HEK293 (cell line): ENCODE measurements at regions not wholly inside any gene's neighbourhood (a gene's known extent, or its start where the extent isn't known, plus 50 kb on each side); places are given as distances from the start of the nearest gene placed in this dataset.

Experiments
- CTCF ChIA-PET: fragments of 350-600 bp; formaldehyde crosslinking; extraction: SDS; loops from one replicate; lab custom pipeline; 2021; ENCODE audit warnings: antibody characterized with exemption; lab: Yijun Ruan, JAX
- POLR2A ChIA-PET: fragments of 300-600 bp; formaldehyde crosslinking; extraction: SDS; loops from one replicate; lab custom pipeline; 2020; ENCODE audit warnings: antibody characterized with exemption, inconsistent platforms; lab: Yijun Ruan, JAX
- H3K27ac ChIP-seq: fragments of 200-500 bp; sonication (Bioruptor generic); 2 replicates; pipeline ENCODE4 v1.5.1; 2014; ENCODE audit warnings: low read depth, low read length, control low read depth, inconsistent platforms; ENCODE audit errors: extremely low read depth
- H3K36me3 ChIP-seq, 2 experiments: fragments of 200-500 bp in 1 of 2; sonication (Bioruptor generic) in 1 of 2; 1 replicate in 1 of 2; 2 replicates in 1 of 2; pipeline ENCODE4 v1.5.1; 2014 to 2017; ENCODE audit warnings: inconsistent platforms in 2 of 2, low read length in 2 of 2; ENCODE audit not compliant: control insufficient read depth in 2 of 2, insufficient read depth in 1 of 2
- H3K4me1 ChIP-seq: fragments of 200-500 bp; sonication (Bioruptor generic); 2 replicates; pipeline ENCODE4 v1.5.1; 2014; ENCODE audit warnings: mild to moderate bottlenecking, low read length, inconsistent platforms; ENCODE audit not compliant: control insufficient read depth, insufficient read depth
- H3K4me3 ChIP-seq: 2 replicates; pipeline ENCODE4 v1.5.1; 2011; ENCODE audit warnings: low read depth, mild to moderate bottlenecking, control low read depth, low read length, moderate library complexity
- H3K9me3 ChIP-seq: fragments of 200-500 bp; sonication (Bioruptor generic); 2 replicates; pipeline ENCODE4 v1.5.1; 2014; ENCODE audit warnings: low read depth, low read length, inconsistent platforms; ENCODE audit not compliant: control insufficient read depth, insufficient read depth
- ATF2 ChIP-seq: fragments of 450-650 bp; formaldehyde crosslinking; IDR thresholded peaks from 2 replicates; pipeline ENCODE4 v1.5.1; 2016; ENCODE audit warnings: missing biosample characterization, missing genetic modification characterization, low read depth
- HOXD13 ChIP-seq: sonication (generic); formaldehyde crosslinking; IDR thresholded peaks from 2 replicates; pipeline ENCODE4 v1.8.0; 2022; ENCODE audit warnings: missing genetic modification reagents, borderline replicate concordance
- KLF10 ChIP-seq: fragments of 450-650 bp; IDR thresholded peaks from 2 replicates; pipeline ENCODE4 v1.5.1; 2018; ENCODE audit warnings: missing biosample characterization, mild to moderate bottlenecking, missing genetic modification characterization
- KLF16 ChIP-seq: fragments of 450-650 bp; formaldehyde crosslinking; IDR thresholded peaks from 2 replicates; pipeline ENCODE4 v1.5.1; 2017; ENCODE audit warnings: missing biosample characterization, missing genetic modification characterization
- SP2 ChIP-seq: fragments of 450-650 bp; formaldehyde crosslinking; IDR thresholded peaks from 2 replicates; pipeline ENCODE4 v1.5.1; 2016; ENCODE audit warnings: missing biosample characterization, missing genetic modification characterization
- ZBTB11 ChIP-seq: fragments of 450-650 bp; formaldehyde crosslinking; conservative IDR thresholded peaks from 2 replicates; pipeline ENCODE4 v1.5.1; 2016; ENCODE audit warnings: low read depth, missing biosample characterization, missing genetic modification characterization
- ZBTB21 ChIP-seq: fragments of 450-650 bp; formaldehyde crosslinking; IDR thresholded peaks from 2 replicates; pipeline ENCODE4 v1.5.1; 2017; ENCODE audit warnings: missing biosample characterization, missing genetic modification characterization
- ZNF146 ChIP-seq: fragments of 450-650 bp; formaldehyde crosslinking; IDR thresholded peaks from 2 replicates; pipeline ENCODE4 v1.5.1; 2016; ENCODE audit warnings: missing biosample characterization, missing genetic modification characterization
- ZNF214 ChIP-seq: fragments of 450-650 bp; formaldehyde crosslinking; IDR thresholded peaks from 2 replicates; pipeline ENCODE4 v1.5.1; 2017; ENCODE audit warnings: missing biosample characterization, mild to moderate bottlenecking, missing genetic modification characterization, borderline replicate concordance
- ZNF23 ChIP-seq: fragments of 450-650 bp; formaldehyde crosslinking; IDR thresholded peaks from 2 replicates; pipeline ENCODE4 v1.5.1; 2016; ENCODE audit warnings: missing biosample characterization, missing genetic modification characterization, borderline replicate concordance
- ZNF324 ChIP-seq: fragments of 450-650 bp; formaldehyde crosslinking; IDR thresholded peaks from 2 replicates; pipeline ENCODE4 v1.5.1; 2016; ENCODE audit warnings: missing biosample characterization, missing genetic modification characterization
- ZNF529 ChIP-seq: fragments of 450-650 bp; formaldehyde crosslinking; IDR thresholded peaks from 2 replicates; pipeline ENCODE4 v1.5.1; 2017; ENCODE audit warnings: missing genetic modification characterization, missing biosample characterization; ENCODE audit not compliant: insufficient replicate concordance
- ZNF610 ChIP-seq: fragments of 450-650 bp; formaldehyde crosslinking; IDR thresholded peaks from 2 replicates; pipeline ENCODE4 v1.5.1; 2016; ENCODE audit warnings: missing biosample characterization, missing genetic modification characterization, borderline replicate concordance
- ZNF76 ChIP-seq: fragments of 450-650 bp; formaldehyde crosslinking; IDR thresholded peaks from 2 replicates; pipeline ENCODE4; 2016; ENCODE audit warnings: low read depth, missing biosample characterization, missing genetic modification characterization, borderline replicate concordance
- ZSCAN23 ChIP-seq: fragments of 450-650 bp; formaldehyde crosslinking; IDR thresholded peaks from 2 replicates; pipeline ENCODE4 v1.5.1; 2016; ENCODE audit warnings: missing biosample characterization, missing genetic modification characterization
- TF ChIP-seq, protein P1 (sequence below): fragments of 450-650 bp; formaldehyde crosslinking; IDR thresholded peaks from 2 replicates; pipeline ENCODE4 v1.5.0; 2017; ENCODE audit warnings: missing biosample characterization, missing genetic modification characterization, borderline replicate concordance
- TF ChIP-seq, protein P2 (sequence below): sonication (generic); formaldehyde crosslinking; IDR thresholded peaks from 2 replicates; pipeline ENCODE4 v1.8.1; 2022; ENCODE audit warnings: mild to moderate bottlenecking, moderate library complexity, missing genetic modification reagents
- TF ChIP-seq, protein P3 (sequence below): fragments of 450-650 bp; IDR thresholded peaks from 2 replicates; pipeline ENCODE4 v1.5.1; 2018; ENCODE audit warnings: missing biosample characterization, mild to moderate bottlenecking, missing genetic modification characterization

DNA sequence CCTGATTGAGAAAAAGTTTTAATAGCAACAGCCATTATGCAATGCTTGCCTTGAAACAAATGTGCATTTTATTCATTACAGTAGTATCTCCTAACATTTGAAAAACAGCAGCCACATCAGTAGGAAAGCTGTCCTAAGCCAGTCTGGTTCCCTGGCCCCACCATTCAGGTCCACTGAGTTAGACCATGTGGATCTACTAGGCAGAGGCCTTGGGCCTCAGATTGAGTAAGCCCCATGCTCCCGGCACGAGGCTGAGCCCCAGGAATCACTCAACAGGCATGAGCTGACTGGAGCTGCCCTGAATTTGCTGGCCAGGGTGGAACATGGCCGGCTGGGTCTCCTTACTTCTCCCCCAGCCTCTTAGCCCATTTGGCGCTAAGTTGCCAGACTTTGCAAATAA is 103.4 kb downstream of the ZFP36L2 start:
- H3K9me3 ChIP-seq = no peaks in the 10 kb centered on the region
- POLR2A ChIA-PET = no interaction called here
- H3K27ac ChIP-seq = no peak overlapping the region
- no peak overlapping the region for H3K4me3 ChIP-seq
- no peaks in the 10 kb centered on the region for H3K36me3 ChIP-seq
- CTCF ChIA-PET = interaction anchor here (0.6 kb wide), 1 partner anchor 8 kb away, joined by 3 read pairs; no protein-coding TSS in a partner anchor
- H3K4me1 ChIP-seq = no peaks in the 10 kb centered on the region
- TF ChIP-seq ZSCAN23 (tag by site-specific recombination) (no peak), ZBTB11 (tag by site-specific recombination) (no peak), ZNF23 (tag by site-specific recombination) (no peak), ZNF610 (tag by site-specific recombination) (no peak), ZNF324 (tag by site-specific recombination) (no peak), ZBTB21 (tag by site-specific recombination) (no peak), HOXD13 (CRISPR knock-in tag) (no peak), KLF16 (tag by site-specific recombination) (no peak), SP2 (tag by site-specific recombination) (no peak), KLF10 (tag by site-specific recombination) (no peak), ZNF214 (tag by site-specific recombination) (no peak), ZNF146 (tag by site-specific recombination) (no peak), ZNF76 (no peak), ATF2 (no peak), ZNF529 (no peak)
- TF ChIP-seq, protein P1, sequence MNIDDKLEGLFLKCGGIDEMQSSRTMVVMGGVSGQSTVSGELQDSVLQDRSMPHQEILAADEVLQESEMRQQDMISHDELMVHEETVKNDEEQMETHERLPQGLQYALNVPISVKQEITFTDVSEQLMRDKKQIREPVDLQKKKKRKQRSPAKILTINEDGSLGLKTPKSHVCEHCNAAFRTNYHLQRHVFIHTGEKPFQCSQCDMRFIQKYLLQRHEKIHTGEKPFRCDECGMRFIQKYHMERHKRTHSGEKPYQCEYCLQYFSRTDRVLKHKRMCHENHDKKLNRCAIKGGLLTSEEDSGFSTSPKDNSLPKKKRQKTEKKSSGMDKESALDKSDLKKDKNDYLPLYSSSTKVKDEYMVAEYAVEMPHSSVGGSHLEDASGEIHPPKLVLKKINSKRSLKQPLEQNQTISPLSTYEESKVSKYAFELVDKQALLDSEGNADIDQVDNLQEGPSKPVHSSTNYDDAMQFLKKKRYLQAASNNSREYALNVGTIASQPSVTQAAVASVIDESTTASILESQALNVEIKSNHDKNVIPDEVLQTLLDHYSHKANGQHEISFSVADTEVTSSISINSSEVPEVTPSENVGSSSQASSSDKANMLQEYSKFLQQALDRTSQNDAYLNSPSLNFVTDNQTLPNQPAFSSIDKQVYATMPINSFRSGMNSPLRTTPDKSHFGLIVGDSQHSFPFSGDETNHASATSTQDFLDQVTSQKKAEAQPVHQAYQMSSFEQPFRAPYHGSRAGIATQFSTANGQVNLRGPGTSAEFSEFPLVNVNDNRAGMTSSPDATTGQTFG (tag by site-specific recombination) = no peak
- TF ChIP-seq, protein P2, sequence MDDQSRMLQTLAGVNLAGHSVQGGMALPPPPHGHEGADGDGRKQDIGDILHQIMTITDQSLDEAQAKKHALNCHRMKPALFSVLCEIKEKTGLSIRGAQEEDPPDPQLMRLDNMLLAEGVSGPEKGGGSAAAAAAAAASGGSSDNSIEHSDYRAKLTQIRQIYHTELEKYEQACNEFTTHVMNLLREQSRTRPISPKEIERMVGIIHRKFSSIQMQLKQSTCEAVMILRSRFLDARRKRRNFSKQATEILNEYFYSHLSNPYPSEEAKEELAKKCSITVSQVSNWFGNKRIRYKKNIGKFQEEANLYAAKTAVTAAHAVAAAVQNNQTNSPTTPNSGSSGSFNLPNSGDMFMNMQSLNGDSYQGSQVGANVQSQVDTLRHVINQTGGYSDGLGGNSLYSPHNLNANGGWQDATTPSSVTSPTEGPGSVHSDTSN (CRISPR knock-in tag) = no peak
- TF ChIP-seq, protein P3, sequence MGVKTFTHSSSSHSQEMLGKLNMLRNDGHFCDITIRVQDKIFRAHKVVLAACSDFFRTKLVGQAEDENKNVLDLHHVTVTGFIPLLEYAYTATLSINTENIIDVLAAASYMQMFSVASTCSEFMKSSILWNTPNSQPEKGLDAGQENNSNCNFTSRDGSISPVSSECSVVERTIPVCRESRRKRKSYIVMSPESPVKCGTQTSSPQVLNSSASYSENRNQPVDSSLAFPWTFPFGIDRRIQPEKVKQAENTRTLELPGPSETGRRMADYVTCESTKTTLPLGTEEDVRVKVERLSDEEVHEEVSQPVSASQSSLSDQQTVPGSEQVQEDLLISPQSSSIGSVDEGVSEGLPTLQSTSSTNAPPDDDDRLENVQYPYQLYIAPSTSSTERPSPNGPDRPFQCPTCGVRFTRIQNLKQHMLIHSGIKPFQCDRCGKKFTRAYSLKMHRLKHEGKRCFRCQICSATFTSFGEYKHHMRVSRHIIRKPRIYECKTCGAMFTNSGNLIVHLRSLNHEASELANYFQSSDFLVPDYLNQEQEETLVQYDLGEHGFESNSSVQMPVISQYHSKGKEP = no peak
- TF ChIP-seq, all 188 proteins: peak for 0
